OCI-LY1 (cell line): ENCODE measurements at regions not wholly inside any gene's neighbourhood (a gene's known extent, or its start where the extent isn't known, plus 50 kb on each side); places are given as distances from the start of the nearest gene placed in this dataset.

Experiments used
- H2AFZ ChIP-seq: fragments of 200-600 bp; sonication (generic), shearing (Covaris generic); 2 replicates; pipeline ENCODE4 v1.6.0; 2014; ENCODE audit warnings: antibody characterized with exemption, mild to moderate bottlenecking, low read length
- H3F3A ChIP-seq: fragments of 200-600 bp; sonication (generic), shearing (Covaris generic); 2 replicates; pipeline ENCODE4 v1.6.0; 2014; ENCODE audit warnings: mild to moderate bottlenecking, antibody characterized with exemption, low read length, moderate library complexity; ENCODE audit not compliant: insufficient read depth
- H3K27ac ChIP-seq: fragments of 200-600 bp; sonication (generic); 2 replicates; pipeline ENCODE4 v1.5.1; 2014; ENCODE audit warnings: low read length, mixed run types, mild to moderate bottlenecking, low read depth; ENCODE audit not compliant: poor library complexity, severe bottlenecking
- H3K27me3 ChIP-seq: fragments of 200-600 bp; sonication (generic); 2 replicates; pipeline ENCODE4 v1.6.0; 2014; ENCODE audit warnings: antibody characterized with exemption, mild to moderate bottlenecking, low read length, moderate library complexity; ENCODE audit not compliant: insufficient read depth
- H3K36me3 ChIP-seq: fragments of 200-600 bp; sonication (generic); 2 replicates; pipeline ENCODE4 v1.6.1; 2014; ENCODE audit warnings: mild to moderate bottlenecking, antibody characterized with exemption, low read length, moderate library complexity, mixed read lengths; ENCODE audit not compliant: insufficient read depth
- H3K4me1 ChIP-seq: fragments of 200-600 bp; sonication (generic); 2 replicates; pipeline ENCODE4 v1.5.1; 2014; ENCODE audit warnings: mild to moderate bottlenecking, low read length, moderate library complexity; ENCODE audit not compliant: insufficient read depth, severe bottlenecking
- H3K4me2 ChIP-seq: fragments of 200-600 bp; sonication (generic), shearing (Covaris generic); 2 replicates; pipeline ENCODE4 v1.6.1; 2014; ENCODE audit warnings: low read length
- H3K4me3 ChIP-seq: fragments of 200-600 bp; sonication (generic); 2 replicates; pipeline ENCODE4 v1.5.1; 2014; ENCODE audit warnings: low read length, low read depth, mild to moderate bottlenecking, mixed read lengths; ENCODE audit not compliant: poor library complexity, severe bottlenecking
- H3K79me2 ChIP-seq: fragments of 200-600 bp; shearing (Covaris generic); 2 replicates; pipeline ENCODE4 v1.6.1; 2016; ENCODE audit warnings: mixed run types, low read length, mixed read lengths; ENCODE audit not compliant: insufficient read depth
- H3K9ac ChIP-seq: fragments of 200-600 bp; sonication (generic), shearing (Covaris generic); 2 replicates; pipeline ENCODE4 v1.6.1; 2014; ENCODE audit warnings: mild to moderate bottlenecking, low read length, mixed read lengths
- H3K9me2 ChIP-seq: fragments of 200-600 bp; sonication (generic), shearing (Covaris generic); 2 replicates; pipeline ENCODE4 v1.6.1; 2014; ENCODE audit warnings: low read depth, mild to moderate bottlenecking, low read length, mixed read lengths
- H3K9me3 ChIP-seq: fragments of 200-600 bp; shearing (Covaris generic); 2 replicates; pipeline ENCODE4 v1.6.1; 2014; ENCODE audit warnings: low read length, mixed read lengths
- H4K20me1 ChIP-seq: fragments of 200-600 bp; sonication (generic), shearing (Covaris generic); 2 replicates; pipeline ENCODE4 v1.6.0; 2016; ENCODE audit warnings: mild to moderate bottlenecking, low read length; ENCODE audit not compliant: insufficient read depth
- EZH2 ChIP-seq: fragments of 200-600 bp; sonication (generic), shearing (Covaris generic); IDR thresholded peaks from 2 replicates; pipeline ENCODE4 v1.8.0; 2017; ENCODE audit warnings: borderline replicate concordance, mixed run types, mild to moderate bottlenecking, antibody characterized with exemption, low read length, moderate library complexity, mixed read lengths
- TF ChIP-seq, protein P1 (sequence below): fragments of 200-600 bp; sonication (generic), shearing (Covaris generic); IDR thresholded peaks from 2 replicates; pipeline ENCODE4 v1.5.1; 2017; ENCODE audit warnings: mild to moderate bottlenecking, antibody characterized with exemption, low read length, moderate library complexity, mixed read lengths

DNA sequence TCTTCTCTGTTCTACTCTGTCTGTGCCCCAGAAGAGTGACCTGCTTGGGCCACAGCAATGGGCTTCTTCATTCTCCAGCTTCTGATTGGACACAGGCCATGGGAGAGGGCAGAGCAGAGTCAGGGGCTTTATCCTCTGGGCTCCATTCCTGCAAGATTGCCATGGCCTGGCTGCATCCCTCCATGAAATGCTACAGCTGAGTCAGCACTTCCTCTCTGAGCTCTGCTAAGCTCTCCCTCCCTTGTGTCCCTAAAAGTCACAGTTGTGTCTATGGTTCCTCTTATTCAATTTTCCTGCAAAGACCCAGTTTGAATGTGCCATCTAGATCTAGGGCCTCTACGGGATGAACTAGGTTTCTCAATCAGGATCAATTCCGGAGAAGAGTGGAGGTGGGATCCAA, 903.8 kb downstream of the TYW1 start:
- Histone ChIP-seq H3K27ac (no peak overlapping the region), H3K27me3 (no peaks in the 10 kb centered on the region), H3K4me3 (no peak overlapping the region), H3K9me3 (no peaks in the 10 kb centered on the region), H3F3A (no peaks in the 10 kb centered on the region), H3K4me2 (no peak overlapping the region), H3K79me2 (no peaks in the 10 kb centered on the region), H2AFZ (no peak overlapping the region), H3K36me3 (no peaks in the 10 kb centered on the region), H4K20me1 (no peaks in the 10 kb centered on the region), H3K9me2 (no peaks in the 10 kb centered on the region), H3K4me1 (no peaks in the 10 kb centered on the region), H3K9ac (no peak overlapping the region)
- TF ChIP-seq, protein P1, sequence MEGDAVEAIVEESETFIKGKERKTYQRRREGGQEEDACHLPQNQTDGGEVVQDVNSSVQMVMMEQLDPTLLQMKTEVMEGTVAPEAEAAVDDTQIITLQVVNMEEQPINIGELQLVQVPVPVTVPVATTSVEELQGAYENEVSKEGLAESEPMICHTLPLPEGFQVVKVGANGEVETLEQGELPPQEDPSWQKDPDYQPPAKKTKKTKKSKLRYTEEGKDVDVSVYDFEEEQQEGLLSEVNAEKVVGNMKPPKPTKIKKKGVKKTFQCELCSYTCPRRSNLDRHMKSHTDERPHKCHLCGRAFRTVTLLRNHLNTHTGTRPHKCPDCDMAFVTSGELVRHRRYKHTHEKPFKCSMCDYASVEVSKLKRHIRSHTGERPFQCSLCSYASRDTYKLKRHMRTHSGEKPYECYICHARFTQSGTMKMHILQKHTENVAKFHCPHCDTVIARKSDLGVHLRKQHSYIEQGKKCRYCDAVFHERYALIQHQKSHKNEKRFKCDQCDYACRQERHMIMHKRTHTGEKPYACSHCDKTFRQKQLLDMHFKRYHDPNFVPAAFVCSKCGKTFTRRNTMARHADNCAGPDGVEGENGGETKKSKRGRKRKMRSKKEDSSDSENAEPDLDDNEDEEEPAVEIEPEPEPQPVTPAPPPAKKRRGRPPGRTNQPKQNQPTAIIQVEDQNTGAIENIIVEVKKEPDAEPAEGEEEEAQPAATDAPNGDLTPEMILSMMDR = no peak
- TF ChIP-seq EZH2 = no peak

DNA sequence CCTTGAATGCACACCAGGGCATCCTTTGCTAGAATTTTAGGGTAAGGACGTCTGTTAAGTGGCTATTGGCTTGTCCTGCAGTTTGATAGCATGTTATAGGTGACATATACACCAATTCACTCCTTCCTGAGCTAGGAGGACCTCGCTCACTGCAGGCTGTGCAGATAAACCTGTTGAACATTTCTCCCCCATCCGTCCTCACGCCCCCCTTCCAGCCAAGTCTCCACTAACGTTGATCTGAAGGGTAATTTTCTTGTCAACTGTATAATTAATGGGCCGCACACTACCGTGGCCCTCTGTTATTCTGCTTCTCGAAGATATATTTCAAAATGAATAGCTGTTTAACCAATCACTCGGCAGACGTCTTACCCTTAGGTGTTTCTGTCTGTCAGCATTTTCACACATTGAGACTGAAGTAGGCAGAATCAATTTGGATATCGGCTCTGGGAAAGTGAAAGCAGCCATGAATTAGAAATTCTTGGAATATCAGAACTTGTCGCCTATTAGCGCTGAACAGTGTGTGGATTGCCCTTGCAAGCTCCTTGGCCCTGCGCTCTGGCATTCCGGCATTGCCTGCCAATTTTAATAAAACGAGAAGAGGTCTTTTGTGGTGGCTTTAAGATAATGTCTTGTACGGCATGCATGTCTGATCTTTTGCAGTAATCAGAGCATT, 905.3 kb downstream of the TYW1 start:
- Histone ChIP-seq H3K4me2 (no peak overlapping the region), H3K27ac (no peak overlapping the region), H3K4me3 (no peak overlapping the region)

DNA sequence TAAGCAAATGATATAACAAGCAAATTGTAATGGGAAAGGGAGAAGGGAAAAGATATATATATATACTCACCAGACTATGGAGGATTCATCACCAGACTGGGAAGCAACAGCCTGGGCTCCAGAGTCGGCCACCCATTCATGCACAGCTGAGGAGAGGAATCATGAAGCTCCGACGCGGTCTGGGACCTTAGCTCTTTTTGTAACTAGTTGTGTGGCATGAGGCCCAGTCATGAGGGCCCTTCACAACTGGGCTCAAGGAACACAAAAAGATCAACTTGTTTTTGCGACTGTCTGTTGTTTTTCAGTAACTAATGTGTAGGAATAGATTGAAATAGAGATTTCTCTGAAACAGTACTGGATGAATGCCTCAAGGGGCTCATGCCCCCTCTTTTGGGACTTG, 911.2 kb downstream of the TYW1 start:
- Histone ChIP-seq H3K9me3 (no peaks in the 10 kb centered on the region), H3K4me2 (no peak overlapping the region), H2AFZ (no peak overlapping the region), H3K9me2 (no peaks in the 10 kb centered on the region), H3K9ac (no peak overlapping the region), H3K27me3 (no peaks in the 10 kb centered on the region), H3F3A (no peaks in the 10 kb centered on the region), H3K4me1 (no peaks in the 10 kb centered on the region), H3K36me3 (no peaks in the 10 kb centered on the region), H3K4me3 (no peak overlapping the region), H4K20me1 (no peaks in the 10 kb centered on the region), H3K27ac (no peak overlapping the region), H3K79me2 (no peaks in the 10 kb centered on the region)
- TF ChIP-seq, protein P1 = no peak
- TF ChIP-seq EZH2 = no peak

More for the DNA sequence above, 905.3 kb downstream of the TYW1 start:
- Histone ChIP-seq H3K9me3 (no peaks in the 10 kb centered on the region), H3K36me3 (no peaks in the 10 kb centered on the region), H3K79me2 (no peaks in the 10 kb centered on the region), H3K27me3 (no peaks in the 10 kb centered on the region), H2AFZ (no peak overlapping the region), H3K4me1 (no peaks in the 10 kb centered on the region), H3K9ac (no peak overlapping the region), H4K20me1 (no peaks in the 10 kb centered on the region), H3K9me2 (no peaks in the 10 kb centered on the region), H3F3A (no peaks in the 10 kb centered on the region)
- TF ChIP-seq EZH2 = no peak
- TF ChIP-seq, protein P1 = no peak
